ENCODE measurements at regions not wholly inside any gene's neighbourhood (a gene's known extent, or its start where the extent isn't known, plus 50 kb on each side); places are given as distances from the start of the nearest gene placed in this dataset.

DNA sequence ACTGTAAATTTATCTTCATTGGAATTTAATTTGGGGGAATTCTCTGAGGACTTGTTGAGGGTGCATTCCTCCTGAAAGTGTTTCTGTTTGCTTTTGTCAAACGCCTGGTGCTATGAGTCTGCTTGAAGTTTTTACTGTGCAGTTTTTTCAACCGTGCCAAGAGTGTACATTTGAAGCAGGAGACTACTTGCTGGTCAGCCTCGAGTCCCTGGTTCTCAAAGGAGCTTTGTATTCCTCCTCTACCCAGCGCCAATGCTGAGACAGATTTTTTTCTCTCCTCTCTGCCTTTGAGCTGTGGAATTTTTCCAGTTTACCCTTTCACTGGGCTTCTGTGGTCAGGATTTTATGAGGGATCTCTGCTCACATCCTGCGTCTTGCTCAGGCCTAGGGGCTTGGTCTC is 62.1 kb downstream of the NPY start:
- no peak for TF ChIP-seq EP300 (IDR thresholded peaks at IDR 0.05)
- TF ChIP-seq CTCF (IDR thresholded peaks at IDR 0.05) = no peak
- no peak for TF ChIP-seq POLR2AphosphoS5 (IDR thresholded peaks at IDR 0.05)

Data from stomach (tissue), 4 donors.